IPS-18a (cell line): ENCODE measurements at regions not wholly inside any gene's neighbourhood (a gene's known extent, or its start where the extent isn't known, plus 50 kb on each side); places are given as distances from the start of the nearest gene placed in this dataset.
A peak's percentile ranks its signal among the peaks of the same experiment; 100 is the strongest.

Experiments used
- H3K27ac ChIP-seq: one replicate; pipeline ENCODE4 v1.5.1; 2013; ENCODE audit warnings: low read length
- H3K27me3 ChIP-seq: one replicate; pipeline ENCODE4 v1.6.1; 2013; ENCODE audit warnings: mild to moderate bottlenecking, low read length; ENCODE audit not compliant: control insufficient read depth, insufficient read depth
- H3K36me3 ChIP-seq: one replicate; pipeline ENCODE4 v1.6.1; 2013; ENCODE audit warnings: low read depth, low read length; ENCODE audit not compliant: control insufficient read depth
- H3K4me1 ChIP-seq: one replicate; pipeline ENCODE4 v1.6.1; 2013; ENCODE audit warnings: low read depth, low read length; ENCODE audit not compliant: control insufficient read depth
- H3K4me3 ChIP-seq: one replicate; pipeline ENCODE4 v1.5.1; 2013; ENCODE audit warnings: low read length
- H3K9ac ChIP-seq: one replicate; pipeline ENCODE4 v1.6.1; 2013; ENCODE audit warnings: mild to moderate bottlenecking, low read length, moderate library complexity
- H3K9me3 ChIP-seq: one replicate; pipeline ENCODE4 v1.6.1; 2013; ENCODE audit warnings: low read depth, low read length; ENCODE audit not compliant: control insufficient read depth

GRCh38 chr3:163939926-163940325 lies 1138.4 kb downstream of the SI start:
- Histone ChIP-seq H3K4me1 (no peaks in the 10 kb centered on the region), H3K27me3 (no peaks in the 10 kb centered on the region), H3K36me3 (no peaks in the 10 kb centered on the region)

DNA sequence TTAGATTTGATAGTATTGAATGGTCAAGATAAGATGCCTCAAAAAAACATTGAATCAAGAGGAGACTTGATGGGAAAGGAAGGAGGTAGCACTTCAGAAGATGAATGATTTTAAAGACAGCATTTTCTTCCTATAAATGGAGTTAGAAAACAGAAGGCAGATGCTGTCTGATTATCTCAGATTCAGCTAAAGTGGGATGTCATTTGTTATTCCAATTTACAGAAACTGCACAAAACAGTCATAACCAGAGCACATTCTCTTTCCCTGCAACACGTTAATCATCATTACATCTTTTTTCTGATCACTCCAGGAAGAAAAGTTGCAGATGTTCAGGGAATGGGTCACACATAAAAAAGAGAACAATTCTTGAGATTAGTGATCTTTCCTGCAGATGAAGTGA lies 1141.8 kb downstream of the SI start:
- no peak overlapping the region for H3K4me3 ChIP-seq
- no peaks in the 10 kb centered on the region for H3K9me3 ChIP-seq
- no peak overlapping the region for H3K9ac ChIP-seq
- H3K4me1 ChIP-seq: no peaks in the 10 kb centered on the region
- H3K27me3 ChIP-seq: no peaks in the 10 kb centered on the region
- H3K27ac ChIP-seq: no peak overlapping the region
- H3K36me3 ChIP-seq: no peaks in the 10 kb centered on the region

More at GRCh38 chr3:163939926-163940325, 1138.4 kb downstream of the SI start:
- Histone ChIP-seq H3K27ac (no peak overlapping the region), H3K4me3 (no peak overlapping the region), H3K9ac (no peak overlapping the region), H3K9me3 (peaks cover 5% of the 10 kb centered on the region)

GRCh38 chr3:163935411-163935810 lies 1142.9 kb downstream of the SI start:
- no peaks in the 10 kb centered on the region for H3K4me1 ChIP-seq
- no peaks in the 10 kb centered on the region for H3K36me3 ChIP-seq
- H3K9me3 ChIP-seq: no peaks in the 10 kb centered on the region
- H3K9ac ChIP-seq: no peak overlapping the region
- H3K4me3 ChIP-seq: no peak overlapping the region
- H3K27ac ChIP-seq: no peak overlapping the region
- no peaks in the 10 kb centered on the region for H3K27me3 ChIP-seq

DNA sequence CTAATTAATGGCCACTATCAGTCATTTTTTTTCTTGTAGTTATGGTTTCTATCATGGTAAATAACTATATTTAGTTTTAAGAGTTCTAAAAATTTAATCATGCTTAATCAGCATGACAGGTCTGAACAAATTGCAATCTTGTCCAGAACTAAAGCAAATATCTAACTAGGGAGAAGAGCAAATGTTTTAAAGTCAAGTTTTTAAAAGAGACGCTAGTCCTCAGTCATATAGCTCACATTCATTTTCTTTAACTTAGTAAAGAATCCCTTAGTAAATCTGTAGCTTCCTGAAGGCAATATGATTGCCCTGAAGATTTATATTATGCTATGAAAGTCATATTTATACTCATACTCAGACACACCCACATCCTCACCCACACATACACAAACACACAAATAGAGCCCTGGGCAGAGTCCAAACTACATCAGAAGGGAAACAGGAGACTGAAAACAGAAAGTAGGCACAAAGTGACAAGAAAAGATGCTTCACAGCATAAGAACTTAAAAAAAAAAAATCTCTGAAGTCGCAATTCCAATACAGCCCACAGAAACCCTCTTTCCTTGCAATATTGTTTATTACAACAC lies 1149.1 kb downstream of the SI start:
- Histone ChIP-seq H3K36me3 (no peaks in the 10 kb centered on the region), H3K27me3 (no peaks in the 10 kb centered on the region), H3K27ac (no peak overlapping the region), H3K4me1 (peaks cover 6% of the 10 kb centered on the region), H3K4me3 (no peak overlapping the region), H3K9me3 (no peaks in the 10 kb centered on the region), H3K9ac (no peak overlapping the region)

- Histone ChIP-seq H3K27ac (no peak overlapping the region), H3K4me3 (no peak overlapping the region), H3K36me3 (no peaks in the 10 kb centered on the region), H3K27me3 (no peaks in the 10 kb centered on the region), H3K4me1 (peaks cover 7% of the 10 kb centered on the region), H3K9ac (no peak overlapping the region), H3K9me3 (no peaks in the 10 kb centered on the region)
Observed at GRCh38 chr3:163927521-163927920, 1150.8 kb downstream of the SI start.

DNA sequence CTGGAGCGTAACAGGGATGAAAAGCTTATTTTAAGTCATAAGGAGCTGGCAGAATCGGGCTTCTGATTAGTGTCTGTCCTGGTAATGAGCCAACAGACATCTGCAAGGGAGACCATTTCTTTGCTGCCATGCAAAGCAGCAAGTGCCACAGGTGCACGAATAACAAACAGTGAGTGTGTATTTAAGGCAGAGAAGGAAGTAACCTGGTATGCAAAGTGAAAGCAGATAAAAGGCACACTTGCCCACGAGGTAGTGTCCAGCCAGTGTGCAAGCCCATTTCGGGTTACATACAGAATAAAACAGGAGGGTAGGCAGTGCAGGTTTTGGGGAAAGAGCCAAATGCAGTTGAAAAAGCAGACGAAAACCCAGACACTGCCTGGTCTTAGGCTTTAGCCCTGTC lies 1153.7 kb downstream of the SI start:
- Histone ChIP-seq H3K27me3 (no peaks in the 10 kb centered on the region), H3K27ac (no peak overlapping the region), H3K4me1 (peaks cover 7% of the 10 kb centered on the region), H3K9me3 (no peaks in the 10 kb centered on the region), H3K4me3 (no peak overlapping the region), H3K36me3 (no peaks in the 10 kb centered on the region), H3K9ac (no peak overlapping the region)

DNA sequence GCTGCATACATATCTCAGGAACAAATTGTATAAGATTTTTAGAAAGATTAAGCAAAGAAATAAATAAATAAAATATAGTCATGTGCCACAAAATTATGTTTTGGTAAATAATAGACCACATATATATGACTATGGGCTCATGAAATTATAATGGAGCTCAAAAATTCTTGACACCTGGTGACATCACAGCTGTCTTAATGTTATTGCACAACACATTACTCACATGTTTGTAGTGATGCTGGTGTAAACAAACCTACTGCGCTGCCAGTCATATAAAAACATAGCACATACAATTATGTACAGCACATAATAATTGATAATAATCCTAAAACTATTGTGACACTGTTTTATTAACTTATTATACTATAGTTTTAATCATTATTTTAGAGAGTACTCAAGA lies 1159.1 kb downstream of the SI start:
- Histone ChIP-seq H3K27ac (no peak overlapping the region), H3K27me3 (no peaks in the 10 kb centered on the region), H3K4me1 (peaks cover 9% of the 10 kb centered on the region), H3K36me3 (peaks cover 34% of the 10 kb centered on the region), H3K9ac (no peak overlapping the region), H3K9me3 (no peaks in the 10 kb centered on the region), H3K4me3 (no peak overlapping the region)

- Histone ChIP-seq H3K4me1 (peaks cover 12% of the 10 kb centered on the region), H3K27ac (no peak overlapping the region), H3K9me3 (no peaks in the 10 kb centered on the region), H3K4me3 (no peak overlapping the region), H3K36me3 (peaks cover 45% of the 10 kb centered on the region), H3K27me3 (no peaks in the 10 kb centered on the region), H3K9ac (no peak overlapping the region)
Observed at GRCh38 chr3:163916596-163917560, 1161.4 kb downstream of the SI start.

GRCh38 chr3:163915280-163915679 lies 1163.0 kb downstream of the SI start:
- Histone ChIP-seq H3K4me3 (peak overlapping the region; percentile 51), H3K27me3 (no peaks in the 10 kb centered on the region), H3K4me1 (peaks cover 12% of the 10 kb centered on the region), H3K36me3 (peaks cover 60% of the 10 kb centered on the region), H3K27ac (no peak overlapping the region), H3K9ac (no peak overlapping the region), H3K9me3 (no peaks in the 10 kb centered on the region)

GRCh38 chr3:163914567-163914966 lies 1163.7 kb downstream of the SI start:
- Histone ChIP-seq H3K36me3 (peaks cover 60% of the 10 kb centered on the region), H3K9me3 (no peaks in the 10 kb centered on the region), H3K27me3 (no peaks in the 10 kb centered on the region), H3K4me1 (peaks cover 12% of the 10 kb centered on the region), H3K9ac (no peak overlapping the region), H3K4me3 (peak overlapping the region; percentile 51), H3K27ac (no peak overlapping the region)

- Histone ChIP-seq H3K4me1 (peaks cover 21% of the 10 kb centered on the region), H3K36me3 (no peaks in the 10 kb centered on the region), H3K9ac (no peak overlapping the region), H3K27me3 (no peaks in the 10 kb centered on the region), H3K9me3 (no peaks in the 10 kb centered on the region), H3K27ac (no peak overlapping the region), H3K4me3 (no peak overlapping the region)
Observed at GRCh38 chr3:163891771-163892170, 1186.5 kb downstream of the SI start.

DNA sequence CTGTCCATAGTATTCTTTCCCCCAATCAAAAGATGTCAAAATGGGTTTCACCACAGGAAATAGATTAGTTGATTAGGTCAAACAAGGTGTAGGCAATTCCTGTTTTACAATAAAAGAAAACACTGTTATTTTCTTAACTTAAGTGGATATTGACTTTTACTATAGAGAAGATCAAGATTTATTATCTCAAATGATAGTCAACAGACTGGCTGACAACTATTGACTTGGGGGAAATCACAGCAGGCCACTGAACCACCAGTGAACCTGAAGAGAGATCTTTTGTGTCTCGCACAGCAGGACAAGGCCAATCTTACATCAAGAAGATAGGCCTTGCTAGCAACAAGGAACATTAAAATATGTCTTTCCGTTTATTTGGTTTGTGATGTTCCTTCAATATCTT lies 1187.6 kb downstream of the SI start:
- H3K9me3 ChIP-seq: no peaks in the 10 kb centered on the region
- H3K4me3 ChIP-seq: no peak overlapping the region
- H3K36me3 ChIP-seq: no peaks in the 10 kb centered on the region
- no peak overlapping the region for H3K27ac ChIP-seq
- peaks cover 21% of the 10 kb centered on the region for H3K4me1 ChIP-seq
- no peak overlapping the region for H3K9ac ChIP-seq
- no peaks in the 10 kb centered on the region for H3K27me3 ChIP-seq
